Kidney (tissue), 13 donors: ENCODE measurements at regions not wholly inside any gene's neighbourhood (a gene's known extent, or its start where the extent isn't known, plus 50 kb on each side); places are given as distances from the start of the nearest gene placed in this dataset.

Source experiments
- DNase-seq, 5 donors: peaks; one replicate each; pipeline ENCODE4 v3.0.0-alpha.2; 2013 to 2020
- FAIRE-seq: peaks from 2 replicates; lab custom pipeline; 2012; peaks lifted over from hg19 to GRCh38; lab: Jason Lieb, UNC
- H3K27ac ChIP-seq, 2 donors: one replicate each; pipeline ENCODE4 v1.7.0; 2013; ENCODE audit warnings: low read depth in 2 of 2, low read length in 2 of 2, inconsistent platforms in 1 of 2
- H3K27me3 ChIP-seq: one replicate; pipeline ENCODE4 v1.7.1; 2013; ENCODE audit warnings: low read length, inconsistent platforms; ENCODE audit not compliant: control insufficient read depth, insufficient read depth
- H3K36me3 ChIP-seq, 3 donors: one replicate each; pipeline versions ENCODE4 v1.7.0 to v1.7.1; 2013; ENCODE audit warnings: low read length in 3 of 3, control low read depth in 1 of 3, inconsistent platforms in 1 of 3; ENCODE audit not compliant: insufficient read depth in 3 of 3, control insufficient read depth in 2 of 3
- H3K4me1 ChIP-seq, 3 donors: one replicate each; pipeline versions ENCODE4 v1.7.0 to v1.7.1; 2013; ENCODE audit warnings: low read length in 3 of 3, inconsistent platforms in 1 of 3, low read depth in 1 of 3; ENCODE audit not compliant: control insufficient read depth in 2 of 3, insufficient read depth in 2 of 3
- H3K4me3 ChIP-seq, 3 donors: one replicate each; pipeline versions ENCODE4 v1.7.0 to v1.8.1; 2013; ENCODE audit warnings: low read length in 3 of 3, control low read depth in 1 of 3, inconsistent platforms in 1 of 3
- H3K9ac ChIP-seq, 3 donors: one replicate each; pipeline versions ENCODE4 v1.7.0 to v1.7.1; 2013; ENCODE audit warnings: low read length in 3 of 3, control low read depth in 1 of 3, inconsistent platforms in 1 of 3
- H3K9me3 ChIP-seq, 3 donors: one replicate each; pipeline versions ENCODE4 v1.7.0 to v1.7.1; 2013; ENCODE audit warnings: low read length in 3 of 3, control low read depth in 1 of 3, inconsistent platforms in 1 of 3; ENCODE audit not compliant: control insufficient read depth in 2 of 3, insufficient read depth in 1 of 3
- CTCF ChIP-seq: IDR thresholded peaks from 3 replicates; pipeline ENCODE4 v1.5.1; 2012; ENCODE audit warnings: mild to moderate bottlenecking, moderate library complexity, borderline replicate concordance; ENCODE audit not compliant: insufficient read depth; ENCODE audit errors: extremely low read depth
- intact Hi-C: fragments of 100-400 bp; cut with DNase I; formaldehyde crosslinking; loops from one replicate; pipeline ENCODE4 v1.11.1; 2022
- donor health status: control.
- donor health status: control.
- donor health status: control.
- donor health status: control.
- donor health status: control.
- donor health status: DM: yes; HTN: yes; CAD: no.
- donor health status: Normal renal cell carcinoma (clear cell type).

- no peak for TF ChIP-seq CTCF
- DNase-seq (no peak), FAIRE-seq (no peak)
- no peak overlapping the region for H3K27ac ChIP-seq
- no peaks in the 10 kb centered on the region for H3K4me1 ChIP-seq
- no peak overlapping the region for H3K4me3 ChIP-seq
- no peaks in the 10 kb centered on the region for H3K36me3 ChIP-seq
- H3K27me3 ChIP-seq, result no peaks in the 10 kb centered on the region
- no peaks in the 10 kb centered on the region for H3K9me3 ChIP-seq
- H3K9ac ChIP-seq, result no peak overlapping the region
- intact Hi-C loops, result no loop called here
Observed at GRCh38 chr5:20618340-20618739, 630.3 kb upstream of the CDH18 start.

- Histone ChIP-seq H3K9me3 (no peaks in the 10 kb centered on the region), H3K27ac (no peak overlapping the region), H3K4me1 (no peaks in the 10 kb centered on the region), H3K9ac (no peak overlapping the region), H3K36me3 (no peaks in the 10 kb centered on the region), H3K4me3 (no peak overlapping the region), H3K27me3 (no peaks in the 10 kb centered on the region)
- intact Hi-C loops, result no loop called here
- FAIRE-seq (no peak), DNase-seq (no peak)
- TF ChIP-seq CTCF, result no peak
Observed at GRCh38 chr5:20617841-20618240, 629.8 kb upstream of the CDH18 start.

GRCh38 chr5:20615888-20616563 lies 628.0 kb upstream of the CDH18 start:
- H3K9me3 ChIP-seq, result peaks cover 0 to 3% (median 0%) of the 10 kb centered on the region in 3 donors
- H3K27me3 ChIP-seq, result no peaks in the 10 kb centered on the region
- intact Hi-C loops, result no loop called here
- FAIRE-seq (no peak), DNase-seq (no peak)
- no peak overlapping the region for H3K27ac ChIP-seq
- H3K4me3 ChIP-seq, result no peak overlapping the region
- TF ChIP-seq CTCF, result no peak
- no peaks in the 10 kb centered on the region for H3K36me3 ChIP-seq
- H3K4me1 ChIP-seq, result no peaks in the 10 kb centered on the region
- no peak overlapping the region for H3K9ac ChIP-seq

GRCh38 chr5:20611620-20612019 lies 623.6 kb upstream of the CDH18 start:
- Histone ChIP-seq H3K36me3 (no peaks in the 10 kb centered on the region), H3K9me3 (peaks cover 0 to 3% (median 0%) of the 10 kb centered on the region in 3 donors), H3K4me3 (no peak overlapping the region), H3K4me1 (no peaks in the 10 kb centered on the region), H3K27ac (no peak overlapping the region), H3K9ac (no peak overlapping the region), H3K27me3 (no peaks in the 10 kb centered on the region)
- intact Hi-C loops, result no loop called here
- DNase-seq (no peak), FAIRE-seq (no peak)
- TF ChIP-seq CTCF, result no peak
